Keratinocyte (primary cell): ENCODE measurements at regions not wholly inside any gene's neighbourhood (a gene's known extent, or its start where the extent isn't known, plus 50 kb on each side); places are given as distances from the start of the nearest gene placed in this dataset.
"Not testable (repeated sequence)": the region's sequence is repeated elsewhere in the genome, so short reads cannot be mapped to it uniquely, and the experiment has no call there.

Experiments used
- DNase-seq: peaks from one replicate; pipeline ENCODE4 v3.0.0-alpha.2; 2011; ENCODE audit warnings: low read depth, missing footprints, low spot score
- FAIRE-seq: peaks from 2 replicates; lab custom pipeline; 2011; peaks lifted over from hg19 to GRCh38; lab: Jason Lieb, UNC
- H2AFZ ChIP-seq: 2 replicates; pipeline ENCODE4 v1.6.0; 2012; ENCODE audit warnings: low read length, control low read depth, inconsistent platforms; ENCODE audit not compliant: control insufficient read depth
- H3K27ac ChIP-seq: 2 replicates; pipeline ENCODE4 v1.5.1; 2011; ENCODE audit warnings: low read length; ENCODE audit not compliant: control insufficient read depth, insufficient read depth
- H3K27me3 ChIP-seq: 3 replicates; pipeline ENCODE4 v1.6.0; 2011; ENCODE audit warnings: low read length; ENCODE audit not compliant: control insufficient read depth, insufficient read depth; ENCODE audit errors: extremely low read depth
- H3K36me3 ChIP-seq, 2 experiments: 2 replicates in 1 of 2; 3 replicates in 1 of 2; pipeline ENCODE4 v1.5.1; 2011; ENCODE audit warnings: low read length in 2 of 2, mild to moderate bottlenecking in 1 of 2; ENCODE audit not compliant: control insufficient read depth in 2 of 2, insufficient read depth in 2 of 2; ENCODE audit errors: extremely low read depth in 1 of 2
- H3K4me1 ChIP-seq: 3 replicates; pipeline ENCODE4 v1.5.1; 2011; ENCODE audit warnings: low read length; ENCODE audit not compliant: control insufficient read depth, insufficient read depth; ENCODE audit errors: extremely low read depth
- H3K4me2 ChIP-seq: 3 replicates; pipeline ENCODE4 v1.6.0; 2011; ENCODE audit warnings: low read depth, low read length; ENCODE audit not compliant: control insufficient read depth, insufficient read depth; ENCODE audit errors: extremely low read depth
- H3K4me3 ChIP-seq, 3 experiments: fragments of 200-600 bp in 1 of 3; sonication (generic) in 1 of 3; 2 replicates in 2 of 3; 3 replicates in 1 of 3; pipeline ENCODE4 v1.5.1; 2011 to 2016; ENCODE audit warnings: low read length in 3 of 3, mild to moderate bottlenecking in 3 of 3, control low read depth in 2 of 3, inconsistent platforms in 1 of 3, low read depth in 1 of 3, mixed read lengths in 1 of 3, mixed run types in 1 of 3, moderate library complexity in 1 of 3; ENCODE audit not compliant: control insufficient read depth in 2 of 3, insufficient read depth in 2 of 3; ENCODE audit errors: extremely low read depth in 1 of 3
- H3K79me2 ChIP-seq: 2 replicates; pipeline ENCODE4 v1.6.0; 2012; ENCODE audit warnings: low read length; ENCODE audit not compliant: control insufficient read depth, insufficient read depth
- H3K9ac ChIP-seq: 3 replicates; pipeline ENCODE4 v1.6.0; 2011; ENCODE audit warnings: low read length; ENCODE audit not compliant: control insufficient read depth, insufficient read depth; ENCODE audit errors: extremely low read depth
- H3K9me1 ChIP-seq: 3 replicates; pipeline ENCODE4 v1.6.0; 2011; ENCODE audit warnings: low read length; ENCODE audit not compliant: control insufficient read depth, insufficient read depth; ENCODE audit errors: extremely low read depth
- H3K9me3 ChIP-seq: 2 replicates; pipeline ENCODE4 v1.5.1; 2012; ENCODE audit warnings: low read depth, low read length; ENCODE audit not compliant: control insufficient read depth
- H4K20me1 ChIP-seq: 3 replicates; pipeline ENCODE4 v1.6.0; 2011; ENCODE audit warnings: low read length; ENCODE audit not compliant: control insufficient read depth, insufficient read depth; ENCODE audit errors: extremely low read depth
- CTCF ChIP-seq, 3 experiments: IDR thresholded peaks in 1 of 3; conservative IDR thresholded peaks in 1 of 3; optimal IDR thresholded peaks in 1 of 3; 2 replicates in 2 of 3; 3 replicates in 1 of 3; pipeline versions ENCODE3 to v1.5.1; 2011; ENCODE audit warnings: low read length in 3 of 3, mild to moderate bottlenecking in 3 of 3, moderate library complexity in 2 of 3, control low read depth in 1 of 3, inconsistent platforms in 1 of 3; ENCODE audit not compliant: insufficient read depth in 2 of 3; ENCODE audit errors: extremely low read depth in 1 of 3
- EZH2 ChIP-seq: IDR thresholded peaks from one replicate; pipeline ENCODE4 v1.6.1; 2012; ENCODE audit warnings: inconsistent platforms, mild to moderate bottlenecking, low read length, moderate library complexity
- dilution Hi-C: fragments of 300-500 bp; cut with MboI; formaldehyde crosslinking; loops from one replicate; pipeline ENCODE4 v1.7.0; 2020; ENCODE audit warnings: low sequenced_read_pairs; ENCODE audit not compliant: extremely low pct_ligation_motif_present

DNA sequence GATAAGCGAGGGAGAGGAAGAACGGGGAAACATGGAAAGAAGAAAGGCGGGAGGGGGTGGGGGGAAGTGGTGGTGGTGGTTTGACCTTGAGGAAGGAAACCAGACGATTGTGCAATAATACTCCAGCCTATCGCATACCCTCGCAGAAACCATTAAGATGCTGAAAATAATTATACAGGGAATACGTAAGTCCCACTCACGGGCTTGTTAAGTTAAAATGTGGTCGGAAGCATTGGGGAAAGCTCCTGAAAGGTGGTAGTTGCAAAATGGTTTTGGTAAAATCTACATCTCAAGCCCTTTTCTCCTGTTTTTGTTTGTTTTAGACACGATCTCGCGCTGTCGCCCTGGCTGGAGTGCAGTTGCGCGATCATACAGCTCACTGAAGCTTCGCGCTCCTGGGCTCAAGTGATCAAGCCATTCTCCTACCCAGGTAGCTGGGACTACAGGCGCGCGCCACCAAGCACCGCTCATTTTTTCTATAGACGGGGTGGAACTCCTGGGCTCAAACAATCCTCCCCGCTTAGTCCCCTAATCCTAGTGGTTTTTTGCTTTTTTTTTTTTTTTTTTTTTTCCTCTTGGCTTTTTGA is 128.9 kb upstream of the ZNF184 start:
- Histone ChIP-seq H3K79me2 (no peaks in the 10 kb centered on the region), H3K9me3 (no peaks in the 10 kb centered on the region), H3K27ac (no peak overlapping the region), H3K9ac (no peak overlapping the region), H3K9me1 (no peaks in the 10 kb centered on the region), H3K4me3 (no peak overlapping the region), H3K4me2 (peak overlapping the region; percentile 14), H3K27me3 (no peaks in the 10 kb centered on the region), H2AFZ (no peak overlapping the region), H4K20me1 (no peaks in the 10 kb centered on the region), H3K36me3 (no peaks in the 10 kb centered on the region), H3K4me1 (peaks cover 10% of the 10 kb centered on the region)
- TF ChIP-seq CTCF (optimal IDR thresholded peaks at IDR 0.05 in 1 of 3, IDR thresholded peaks at IDR 0.05 in 1 of 3, conservative IDR thresholded peaks at IDR 0.05 in 1 of 3; ENCODE audit: extremely low read depth in 1 of 3, insufficient read depth in 2 of 3, low read length in 3 of 3): no peak
- no peak for TF ChIP-seq EZH2
- no peak for FAIRE-seq
- dilution Hi-C loops: no loop called here
- DNase-seq: no peak

- Histone ChIP-seq H4K20me1 (no peaks in the 10 kb centered on the region), H3K27ac (no peak overlapping the region), H3K9ac (no peak overlapping the region), H3K9me1 (no peaks in the 10 kb centered on the region), H3K27me3 (no peaks in the 10 kb centered on the region), H3K4me1 (peaks cover 3% of the 10 kb centered on the region), H3K9me3 (no peaks in the 10 kb centered on the region), H3K4me3 (no peak overlapping the region), H3K79me2 (no peaks in the 10 kb centered on the region), H3K36me3 (no peaks in the 10 kb centered on the region), H2AFZ (no peak overlapping the region), H3K4me2 (no peak overlapping the region)
- no peak for TF ChIP-seq EZH2
- no peak for TF ChIP-seq CTCF (optimal IDR thresholded peaks at IDR 0.05 in 1 of 3, IDR thresholded peaks at IDR 0.05 in 1 of 3, conservative IDR thresholded peaks at IDR 0.05 in 1 of 3; ENCODE audit: extremely low read depth in 1 of 3, insufficient read depth in 2 of 3, low read length in 3 of 3)
- no peak for DNase-seq
- dilution Hi-C loops: no loop called here
- FAIRE-seq: no peak
Measured at GRCh38 chr6:27599859-27600532, 127.1 kb upstream of the ZNF184 start.

DNA sequence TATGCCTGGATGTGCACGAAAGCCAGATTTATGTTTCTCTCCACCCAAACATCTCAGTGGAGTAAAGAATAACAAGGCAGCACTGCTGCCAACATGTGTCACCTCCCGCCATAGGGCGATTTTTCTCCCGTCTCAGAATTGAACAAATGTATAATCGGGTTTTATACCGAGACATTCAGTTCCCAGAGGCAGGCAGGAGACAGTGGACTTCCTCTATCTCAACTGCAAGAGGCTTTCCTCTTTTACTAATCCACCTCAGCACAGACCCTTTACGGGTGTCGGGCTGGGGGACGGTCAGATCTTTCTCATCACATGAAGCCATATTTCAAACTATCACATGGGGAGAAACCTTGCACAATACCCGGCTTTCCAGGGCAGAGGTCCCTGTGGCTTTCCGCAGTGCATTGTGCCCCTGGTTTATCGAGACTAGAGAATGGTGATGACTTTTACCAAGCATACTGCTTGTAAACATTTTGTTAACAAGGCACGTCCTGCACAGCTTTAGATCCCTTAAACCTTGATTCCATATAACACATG is 124.2 kb upstream of the ZNF184 start:
- H2AFZ ChIP-seq, H3K9me3 ChIP-seq, H4K20me1 ChIP-seq, dilution Hi-C loops, H3K9ac ChIP-seq, H3K27ac ChIP-seq, H3K9me1 ChIP-seq, DNase-seq, FAIRE-seq, H3K27me3 ChIP-seq, H3K79me2 ChIP-seq, H3K4me1 ChIP-seq, H3K36me3 ChIP-seq, H3K4me3 ChIP-seq, H3K4me2 ChIP-seq: not testable (repeated sequence)
